ENCODE measurements at regions not wholly inside any gene's neighbourhood (a gene's known extent, or its start where the extent isn't known, plus 50 kb on each side); places are given as distances from the start of the nearest gene placed in this dataset.

GRCh38 chr1:90236493-90236892, 241.6 kb downstream of the ZNF326 start:
- no CpG with 5 or more reads among the region's 6 CpGs for WGBS, 2 donors (ENCODE audit: extremely low coverage in 2 of 2, insufficient read length in 2 of 2, insufficient replicate concordance in 1 of 2)
- H3K9me3 ChIP-seq (replicated peaks in 1 of 2; ENCODE audit: control insufficient read depth in 2 of 2, insufficient read depth in 1 of 2, low read depth in 1 of 2, low read length in 2 of 2): no peaks in the 10 kb centered on the region
- no peaks in the 10 kb centered on the region for H3K27me3 ChIP-seq (ENCODE audit: control insufficient read depth in 3 of 3, insufficient read depth in 3 of 3, low read depth in 1 of 3, low read length in 3 of 3)
- peaks cover 0 to 1% of the 10 kb centered on the region in 2 donors for H3K4me1 ChIP-seq (ENCODE audit: control insufficient read depth in 2 of 2, insufficient read depth in 1 of 2, low read depth in 1 of 2, low read length in 2 of 2)
- no peak overlapping the region for H3K9ac ChIP-seq (ENCODE audit: low read depth, low read length, poor library complexity)
- H3K14ac ChIP-seq (ENCODE audit: low read length): no peak overlapping the region
- H2BK5ac ChIP-seq (ENCODE audit: low read length): no peak overlapping the region
- no peak overlapping the region for H2BK15ac ChIP-seq (ENCODE audit: low read length)
- no peak for DNase-seq (ENCODE audit: low spot score)
- no peak overlapping the region for H3K4ac ChIP-seq (ENCODE audit: low read length)
- H3K4me3 ChIP-seq (ENCODE audit: low read length in 2 of 2): no peak overlapping the region
- H3K36me3 ChIP-seq (replicated peaks in 1 of 2; ENCODE audit: control insufficient read depth in 2 of 2, insufficient read depth in 2 of 2, low read length in 2 of 2): no peaks in the 10 kb centered on the region
- H3K27ac ChIP-seq (replicated peaks; ENCODE audit: low read length): no peak overlapping the region
- no peak overlapping the region for H2AFZ ChIP-seq (ENCODE audit: low read length)
- no peak overlapping the region for H4K8ac ChIP-seq (ENCODE audit: low read depth, low read length)
- H3K4me2 ChIP-seq (ENCODE audit: insufficient read depth, low read length, poor library complexity, severe bottlenecking): no peak overlapping the region
- H2AK5ac ChIP-seq (ENCODE audit: low read depth, low read length): no peak overlapping the region
- no peak overlapping the region for H2BK120ac ChIP-seq (ENCODE audit: low read depth, low read length)
- H2BK12ac ChIP-seq (ENCODE audit: low read length): no peak overlapping the region
- no peak overlapping the region for H3K18ac ChIP-seq (ENCODE audit: low read length)
- H3K23ac ChIP-seq (ENCODE audit: low read depth, low read length, poor library complexity): no peak overlapping the region
- H3K79me1 ChIP-seq (ENCODE audit: low read depth, low read length): no peaks in the 10 kb centered on the region
- no peak overlapping the region for H4K91ac ChIP-seq (ENCODE audit: low read depth, low read length, poor library complexity)

- no peak overlapping the region for H2BK12ac ChIP-seq (ENCODE audit: low read length)
- no peak overlapping the region for H2BK120ac ChIP-seq (ENCODE audit: low read depth, low read length)
- H3K27ac ChIP-seq (replicated peaks; ENCODE audit: low read length): no peak overlapping the region
- H2AFZ ChIP-seq (ENCODE audit: low read length): no peak overlapping the region
- no peak overlapping the region for H2BK15ac ChIP-seq (ENCODE audit: low read length)
- H3K4me3 ChIP-seq (ENCODE audit: low read length in 2 of 2): no peak overlapping the region
- H4K91ac ChIP-seq (ENCODE audit: low read depth, low read length, poor library complexity): no peak overlapping the region
- H3K9ac ChIP-seq (ENCODE audit: low read depth, low read length, poor library complexity): no peak overlapping the region
- H3K23ac ChIP-seq (ENCODE audit: low read depth, low read length, poor library complexity): no peak overlapping the region
- H3K9me3 ChIP-seq (replicated peaks in 1 of 2; ENCODE audit: control insufficient read depth in 2 of 2, insufficient read depth in 1 of 2, low read depth in 1 of 2, low read length in 2 of 2): peaks cover 0 to 4% of the 10 kb centered on the region in 2 donors
- no peak overlapping the region for H3K14ac ChIP-seq (ENCODE audit: low read length)
- no peak overlapping the region for H2BK5ac ChIP-seq (ENCODE audit: low read length)
- H3K36me3 ChIP-seq (replicated peaks in 1 of 2; ENCODE audit: control insufficient read depth in 2 of 2, insufficient read depth in 2 of 2, low read length in 2 of 2): no peaks in the 10 kb centered on the region
- H2AK5ac ChIP-seq (ENCODE audit: low read depth, low read length): no peak overlapping the region
- no peak overlapping the region for H3K4me2 ChIP-seq (ENCODE audit: insufficient read depth, low read length, poor library complexity, severe bottlenecking)
- H3K4ac ChIP-seq (ENCODE audit: low read length): no peak overlapping the region
- H3K27me3 ChIP-seq (ENCODE audit: control insufficient read depth in 3 of 3, insufficient read depth in 3 of 3, low read depth in 1 of 3, low read length in 3 of 3): no peaks in the 10 kb centered on the region
- DNase-seq (ENCODE audit: low spot score): no peak
- H3K18ac ChIP-seq (ENCODE audit: low read length): no peak overlapping the region
- no peak overlapping the region for H4K8ac ChIP-seq (ENCODE audit: low read depth, low read length)
- no peaks in the 10 kb centered on the region for H3K4me1 ChIP-seq (ENCODE audit: control insufficient read depth in 2 of 2, insufficient read depth in 1 of 2, low read depth in 1 of 2, low read length in 2 of 2)
- H3K79me1 ChIP-seq (ENCODE audit: low read depth, low read length): no peaks in the 10 kb centered on the region
Observed at GRCh38 chr1:90223401-90223800, 228.5 kb downstream of the ZNF326 start.

GRCh38 chr1:90220941-90221693, 226.2 kb downstream of the ZNF326 start:
- DNase-seq (ENCODE audit: low spot score): no peak
- Histone ChIP-seq H3K79me1 (ENCODE audit: low read depth, low read length) (no peaks in the 10 kb centered on the region), H3K4me2 (ENCODE audit: insufficient read depth, low read length, poor library complexity, severe bottlenecking) (no peak overlapping the region), H2BK120ac (ENCODE audit: low read depth, low read length) (no peak overlapping the region), H3K27me3 (ENCODE audit: control insufficient read depth in 3 of 3, insufficient read depth in 3 of 3, low read depth in 1 of 3, low read length in 3 of 3) (no peaks in the 10 kb centered on the region), H4K91ac (ENCODE audit: low read depth, low read length, poor library complexity) (no peak overlapping the region), H3K4me1 (ENCODE audit: control insufficient read depth in 2 of 2, insufficient read depth in 1 of 2, low read depth in 1 of 2, low read length in 2 of 2) (no peaks in the 10 kb centered on the region), H3K9ac (ENCODE audit: low read depth, low read length, poor library complexity) (no peak overlapping the region), H2AK5ac (ENCODE audit: low read depth, low read length) (no peak overlapping the region), H3K36me3 (replicated peaks in 1 of 2; ENCODE audit: control insufficient read depth in 2 of 2, insufficient read depth in 2 of 2, low read length in 2 of 2) (no peaks in the 10 kb centered on the region), H3K18ac (ENCODE audit: low read length) (no peak overlapping the region), H3K27ac (replicated peaks; ENCODE audit: low read length) (no peak overlapping the region), H2BK15ac (ENCODE audit: low read length) (no peak overlapping the region), H4K8ac (ENCODE audit: low read depth, low read length) (no peak overlapping the region), H2BK5ac (ENCODE audit: low read length) (no peak overlapping the region), H3K14ac (ENCODE audit: low read length) (no peak overlapping the region), H2AFZ (ENCODE audit: low read length) (no peak overlapping the region), H3K4me3 (ENCODE audit: low read length in 2 of 2) (no peak overlapping the region), H3K23ac (ENCODE audit: low read depth, low read length, poor library complexity) (no peak overlapping the region), H3K4ac (ENCODE audit: low read length) (no peak overlapping the region), H3K9me3 (replicated peaks in 1 of 2; ENCODE audit: control insufficient read depth in 2 of 2, insufficient read depth in 1 of 2, low read depth in 1 of 2, low read length in 2 of 2) (peaks cover 0 to 4% of the 10 kb centered on the region in 2 donors), H2BK12ac (ENCODE audit: low read length) (no peak overlapping the region)
- WGBS, 2 donors (ENCODE audit: extremely low coverage in 2 of 2, insufficient read length in 2 of 2, insufficient replicate concordance in 1 of 2): no CpG with 5 or more reads among the region's 5 CpGs

GRCh38 chr1:90220496-90220895, 225.6 kb downstream of the ZNF326 start:
- Histone ChIP-seq H3K79me1 (ENCODE audit: low read depth, low read length) (no peaks in the 10 kb centered on the region), H3K4me3 (ENCODE audit: low read length in 2 of 2) (no peak overlapping the region), H2AK5ac (ENCODE audit: low read depth, low read length) (no peak overlapping the region), H2BK15ac (ENCODE audit: low read length) (no peak overlapping the region), H3K27ac (replicated peaks; ENCODE audit: low read length) (no peak overlapping the region), H2BK5ac (ENCODE audit: low read length) (no peak overlapping the region), H2BK120ac (ENCODE audit: low read depth, low read length) (no peak overlapping the region), H3K36me3 (replicated peaks in 1 of 2; ENCODE audit: control insufficient read depth in 2 of 2, insufficient read depth in 2 of 2, low read length in 2 of 2) (no peaks in the 10 kb centered on the region), H3K23ac (ENCODE audit: low read depth, low read length, poor library complexity) (no peak overlapping the region), H3K4me2 (ENCODE audit: insufficient read depth, low read length, poor library complexity, severe bottlenecking) (no peak overlapping the region), H2AFZ (ENCODE audit: low read length) (no peak overlapping the region), H3K4me1 (ENCODE audit: control insufficient read depth in 2 of 2, insufficient read depth in 1 of 2, low read depth in 1 of 2, low read length in 2 of 2) (no peaks in the 10 kb centered on the region), H3K9ac (ENCODE audit: low read depth, low read length, poor library complexity) (no peak overlapping the region), H2BK12ac (ENCODE audit: low read length) (no peak overlapping the region), H3K18ac (ENCODE audit: low read length) (no peak overlapping the region), H3K9me3 (replicated peaks in 1 of 2; ENCODE audit: control insufficient read depth in 2 of 2, insufficient read depth in 1 of 2, low read depth in 1 of 2, low read length in 2 of 2) (peaks cover 0 to 4% of the 10 kb centered on the region in 2 donors), H3K27me3 (ENCODE audit: control insufficient read depth in 3 of 3, insufficient read depth in 3 of 3, low read depth in 1 of 3, low read length in 3 of 3) (no peaks in the 10 kb centered on the region), H4K8ac (ENCODE audit: low read depth, low read length) (no peak overlapping the region), H3K4ac (ENCODE audit: low read length) (no peak overlapping the region), H3K14ac (ENCODE audit: low read length) (no peak overlapping the region), H4K91ac (ENCODE audit: low read depth, low read length, poor library complexity) (no peak overlapping the region)
- no peak for DNase-seq (ENCODE audit: low spot score)
- no CpG with 5 or more reads among the region's 3 CpGs for whole genome bisulfite sequencing, 2 donors (ENCODE audit: extremely low coverage in 2 of 2, insufficient read length in 2 of 2, insufficient replicate concordance in 1 of 2)
